ENCODE measurements at regions not wholly inside any gene's neighbourhood (a gene's known extent, or its start where the extent isn't known, plus 50 kb on each side); places are given as distances from the start of the nearest gene placed in this dataset.

GRCh38 chr4:94115687-94116086, 92.0 kb upstream of the SMARCAD1 start:
- intact Hi-C loops (cut with DNase I; ENCODE audit: low total_unique reads): no loop called here
- 69 to 84% (median 76%) methylated on average over 2 of the region's 2 CpGs for WGBS, 5 donors

GRCh38 chr4:94116842-94117241, 90.8 kb upstream of the SMARCAD1 start:
- TF ChIP-seq POLR2AphosphoS5 (IDR thresholded peaks at IDR 0.05) (no peak), POLR2A (IDR thresholded peaks at IDR 0.05) (no peak), CTCF (IDR thresholded peaks at IDR 0.05) (no peak), EP300 (IDR thresholded peaks at IDR 0.05) (no peak)
- Histone ChIP-seq H3K4me1 (no peaks in the 10 kb centered on the region), H3K9me3 (no peaks in the 10 kb centered on the region), H3K27me3 (no peaks in the 10 kb centered on the region), H3K27ac (no peak overlapping the region), H3K36me3 (no peaks in the 10 kb centered on the region), H3K4me3 (no peak overlapping the region)
- WGBS, 5 donors: 83 to 97% (median 89%) methylated on average over 2 of the region's 2 CpGs
- DNase-seq: no peak
- intact Hi-C loops (cut with DNase I; ENCODE audit: low total_unique reads): no loop called here

More at GRCh38 chr4:94115687-94116086, 92.0 kb upstream of the SMARCAD1 start:
- no peak for DNase-seq
- no peak overlapping the region for H3K27ac ChIP-seq
- H3K9me3 ChIP-seq: peaks cover 0 to under 1% (median 0%) of the 10 kb centered on the region in 4 donors
- no peak overlapping the region for H3K4me3 ChIP-seq
- no peaks in the 10 kb centered on the region for H3K4me1 ChIP-seq
- no peak for TF ChIP-seq POLR2AphosphoS5 (IDR thresholded peaks at IDR 0.05)
- no peak for TF ChIP-seq POLR2A (IDR thresholded peaks at IDR 0.05)
- no peaks in the 10 kb centered on the region for H3K27me3 ChIP-seq
- H3K36me3 ChIP-seq: no peaks in the 10 kb centered on the region

- Histone ChIP-seq H3K27ac (no peak overlapping the region), H3K9me3 (no peaks in the 10 kb centered on the region), H3K4me1 (no peaks in the 10 kb centered on the region), H3K4me3 (no peak overlapping the region), H3K36me3 (no peaks in the 10 kb centered on the region), H3K27me3 (peaks cover 0 to 3% (median 0%) of the 10 kb centered on the region in 3 donors)
- TF ChIP-seq EP300 (IDR thresholded peaks at IDR 0.05) (no peak), POLR2A (IDR thresholded peaks at IDR 0.05) (no peak), CTCF (IDR thresholded peaks at IDR 0.05) (no peak), POLR2AphosphoS5 (IDR thresholded peaks at IDR 0.05) (no peak)
- intact Hi-C loops (cut with DNase I; ENCODE audit: low total_unique reads): loop anchor here (10.0 kb wide), 1 partner anchor 342 kb away; no protein-coding TSS in a partner anchor
- DNase-seq: peak in 1 of 2 donors; percentile 20
- 36 to 44% (median 40%) methylated on average over 4 of the region's 4 CpGs for WGBS, 5 donors
Measured at GRCh38 chr4:94126669-94127068, 81.0 kb upstream of the SMARCAD1 start.

- Histone ChIP-seq H3K27me3 (peaks cover 0 to 3% (median 0%) of the 10 kb centered on the region in 3 donors), H3K9me3 (no peaks in the 10 kb centered on the region), H3K4me3 (no peak overlapping the region), H3K4me1 (no peaks in the 10 kb centered on the region), H3K27ac (no peak overlapping the region), H3K36me3 (no peaks in the 10 kb centered on the region)
- intact Hi-C loops (cut with DNase I; ENCODE audit: low total_unique reads): loop anchor here (10.0 kb wide), 1 partner anchor 343 kb away; no protein-coding TSS in a partner anchor
- DNase-seq: peak in 1 of 2 donors; percentile 48
- 5 to 15% (median 10%) methylated on average over 3 of the region's 3 CpGs for WGBS, 5 donors
- TF ChIP-seq CTCF (IDR thresholded peaks at IDR 0.05): peak in 5 of 7 experiments; percentile 23 to 51 (median 45)
- no peak for TF ChIP-seq POLR2A (IDR thresholded peaks at IDR 0.05)
- TF ChIP-seq POLR2AphosphoS5 (IDR thresholded peaks at IDR 0.05): no peak
- TF ChIP-seq EP300 (IDR thresholded peaks at IDR 0.05): no peak
Measured at GRCh38 chr4:94127707-94128328, 79.8 kb upstream of the SMARCAD1 start.

GRCh38 chr4:94131212-94131611, 76.5 kb upstream of the SMARCAD1 start:
- no peaks in the 10 kb centered on the region for H3K27me3 ChIP-seq
- DNase-seq: no peak
- H3K4me3 ChIP-seq: no peak overlapping the region
- no peaks in the 10 kb centered on the region for H3K4me1 ChIP-seq
- no peak overlapping the region for H3K27ac ChIP-seq
- no peaks in the 10 kb centered on the region for H3K9me3 ChIP-seq
- WGBS, 5 donors: 52 to 63% (median 55%) methylated on average over 5 of the region's 5 CpGs
- TF ChIP-seq POLR2AphosphoS5 (IDR thresholded peaks at IDR 0.05): no peak
- TF ChIP-seq CTCF (IDR thresholded peaks at IDR 0.05): no peak
- no peak for TF ChIP-seq POLR2A (IDR thresholded peaks at IDR 0.05)
- no peak for TF ChIP-seq EP300 (IDR thresholded peaks at IDR 0.05)
- intact Hi-C loops (cut with DNase I; ENCODE audit: low total_unique reads): no loop called here
- H3K36me3 ChIP-seq: no peaks in the 10 kb centered on the region
